ENCODE measurements at regions not wholly inside any gene's neighbourhood (a gene's known extent, or its start where the extent isn't known, plus 50 kb on each side); places are given as distances from the start of the nearest gene placed in this dataset.
"Not testable (repeated sequence)": the region's sequence is repeated elsewhere in the genome, so short reads cannot be mapped to it uniquely, and the experiment has no call there.

DNA sequence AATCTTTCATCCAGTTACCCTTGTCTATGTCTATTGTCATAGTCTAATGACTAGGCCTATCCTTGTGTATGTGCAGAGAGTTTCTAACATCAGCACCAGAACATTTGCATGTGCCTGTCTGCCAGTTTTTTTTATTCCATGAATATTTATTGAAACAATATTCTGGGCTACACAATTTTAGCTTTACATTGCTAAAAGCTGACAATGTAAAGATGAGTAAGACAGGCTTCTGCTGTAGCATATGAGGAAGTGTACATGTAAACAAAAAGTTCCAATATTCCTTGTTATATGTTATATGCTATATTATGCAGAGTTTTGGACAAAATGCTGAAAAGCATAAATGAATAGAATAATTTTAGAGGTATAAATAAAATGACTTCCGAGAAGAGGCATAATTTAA, 357.7 kb downstream of the NYAP2 start:
- Histone ChIP-seq H3K27me3 (ENCODE audit: control insufficient read depth in 1 of 2, insufficient read depth in 2 of 2, low read length in 2 of 2) (no peaks in the 10 kb centered on the region), H3K4me3 (ENCODE audit: low read depth in 1 of 2, low read length in 2 of 2) (no peak overlapping the region), H3K36me3 (ENCODE audit: control insufficient read depth in 2 of 2, insufficient read depth in 2 of 2, low read length in 1 of 2) (no peaks in the 10 kb centered on the region), H3K9me3 (ENCODE audit: control insufficient read depth in 2 of 2, insufficient read depth in 1 of 2, low read depth in 1 of 2, low read length in 1 of 2) (no peaks in the 10 kb centered on the region), H3K27ac (ENCODE audit: low read depth in 2 of 2, low read length in 1 of 2) (no peak overlapping the region), H3K4me1 (ENCODE audit: control insufficient read depth in 2 of 2, insufficient read depth in 2 of 2, low read length in 1 of 2) (no peaks in the 10 kb centered on the region)
- 90 to 95% methylated on average over 1 of the region's 1 CpG for WGBS, 2 donors

- H3K27ac ChIP-seq (ENCODE audit: low read depth in 2 of 2, low read length in 1 of 2): no peak overlapping the region
- H3K36me3 ChIP-seq (ENCODE audit: control insufficient read depth in 2 of 2, insufficient read depth in 2 of 2, low read length in 1 of 2): no peaks in the 10 kb centered on the region
- no peak overlapping the region for H3K4me3 ChIP-seq (ENCODE audit: low read depth in 1 of 2, low read length in 2 of 2)
- 47 to 55% methylated on average over 4 of the region's 4 CpGs for WGBS, 2 donors
- H3K4me1 ChIP-seq (ENCODE audit: control insufficient read depth in 2 of 2, insufficient read depth in 2 of 2, low read length in 1 of 2): no peaks in the 10 kb centered on the region
- H3K27me3 ChIP-seq (ENCODE audit: control insufficient read depth in 1 of 2, insufficient read depth in 2 of 2, low read length in 2 of 2): no peaks in the 10 kb centered on the region
- H3K9me3 ChIP-seq (ENCODE audit: control insufficient read depth in 2 of 2, insufficient read depth in 1 of 2, low read depth in 1 of 2, low read length in 1 of 2): no peaks in the 10 kb centered on the region
Observed at GRCh38 chr2:225756198-225756597, 356.7 kb downstream of the NYAP2 start.

GRCh38 chr2:225748609-225749008, 349.1 kb downstream of the NYAP2 start:
- H3K27me3 ChIP-seq (ENCODE audit: control insufficient read depth in 1 of 2, insufficient read depth in 2 of 2, low read length in 2 of 2): no peaks in the 10 kb centered on the region
- H3K4me3 ChIP-seq (ENCODE audit: low read depth in 1 of 2, low read length in 2 of 2): no peak overlapping the region
- no peaks in the 10 kb centered on the region for H3K4me1 ChIP-seq (ENCODE audit: control insufficient read depth in 2 of 2, insufficient read depth in 2 of 2, low read length in 1 of 2)
- H3K36me3 ChIP-seq (ENCODE audit: control insufficient read depth in 2 of 2, insufficient read depth in 2 of 2, low read length in 1 of 2): no peaks in the 10 kb centered on the region
- no peak overlapping the region for H3K27ac ChIP-seq (ENCODE audit: low read depth in 2 of 2, low read length in 1 of 2)
- no peaks in the 10 kb centered on the region for H3K9me3 ChIP-seq (ENCODE audit: control insufficient read depth in 2 of 2, insufficient read depth in 1 of 2, low read depth in 1 of 2, low read length in 1 of 2)
- 61 to 67% methylated on average over 2 of the region's 2 CpGs for WGBS, 2 donors

DNA sequence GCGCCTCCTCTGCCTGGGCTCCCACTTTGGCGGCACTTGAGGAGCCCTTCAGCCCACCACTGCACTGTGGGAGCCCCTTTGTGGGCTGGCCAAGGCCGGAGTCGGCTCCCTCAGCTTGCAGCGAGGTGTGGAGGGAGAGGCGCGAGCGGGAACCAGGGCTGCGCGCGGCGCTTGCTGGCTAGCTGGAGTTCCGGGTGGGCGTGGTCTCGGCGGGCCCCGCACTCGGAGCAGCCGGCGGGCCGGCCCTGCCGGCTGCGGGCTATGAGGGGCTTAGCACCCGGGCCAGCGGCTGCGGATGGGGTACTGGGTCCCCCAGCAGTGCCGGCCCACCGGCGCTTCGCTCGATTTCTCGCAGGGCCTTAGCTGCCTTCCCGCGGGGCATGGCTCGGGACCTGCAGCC, 344.5 kb downstream of the NYAP2 start:
- H3K9me3 ChIP-seq (ENCODE audit: control insufficient read depth in 2 of 2, insufficient read depth in 1 of 2, low read depth in 1 of 2, low read length in 1 of 2); H3K4me3 ChIP-seq (ENCODE audit: low read depth in 1 of 2, low read length in 2 of 2); H3K27me3 ChIP-seq (ENCODE audit: control insufficient read depth in 1 of 2, insufficient read depth in 2 of 2, low read length in 2 of 2); H3K36me3 ChIP-seq (ENCODE audit: control insufficient read depth in 2 of 2, insufficient read depth in 2 of 2, low read length in 1 of 2); H3K4me1 ChIP-seq (ENCODE audit: control insufficient read depth in 2 of 2, insufficient read depth in 2 of 2, low read length in 1 of 2); H3K27ac ChIP-seq (ENCODE audit: low read depth in 2 of 2, low read length in 1 of 2): not testable (repeated sequence)
- WGBS, 2 donors: 93 to 94% methylated on average over 35 of the region's 35 CpGs

- Histone ChIP-seq H3K9me3 (ENCODE audit: control insufficient read depth in 2 of 2, insufficient read depth in 1 of 2, low read depth in 1 of 2, low read length in 1 of 2) (no peaks in the 10 kb centered on the region), H3K4me1 (ENCODE audit: control insufficient read depth in 2 of 2, insufficient read depth in 2 of 2, low read length in 1 of 2) (no peaks in the 10 kb centered on the region), H3K36me3 (ENCODE audit: control insufficient read depth in 2 of 2, insufficient read depth in 2 of 2, low read length in 1 of 2) (no peaks in the 10 kb centered on the region), H3K27ac (ENCODE audit: low read depth in 2 of 2, low read length in 1 of 2) (no peak overlapping the region), H3K4me3 (ENCODE audit: low read depth in 1 of 2, low read length in 2 of 2) (no peak overlapping the region), H3K27me3 (ENCODE audit: control insufficient read depth in 1 of 2, insufficient read depth in 2 of 2, low read length in 2 of 2) (no peaks in the 10 kb centered on the region)
- WGBS, 2 donors: 81 to 85% methylated on average over 2 of the region's 2 CpGs
Observed at GRCh38 chr2:225742487-225742886, 343.0 kb downstream of the NYAP2 start.

- Histone ChIP-seq H3K27me3 (ENCODE audit: control insufficient read depth in 1 of 2, insufficient read depth in 2 of 2, low read length in 2 of 2) (no peaks in the 10 kb centered on the region), H3K9me3 (ENCODE audit: control insufficient read depth in 2 of 2, insufficient read depth in 1 of 2, low read depth in 1 of 2, low read length in 1 of 2) (no peaks in the 10 kb centered on the region), H3K36me3 (ENCODE audit: control insufficient read depth in 2 of 2, insufficient read depth in 2 of 2, low read length in 1 of 2) (no peaks in the 10 kb centered on the region), H3K4me3 (ENCODE audit: low read depth in 1 of 2, low read length in 2 of 2) (no peak overlapping the region), H3K4me1 (ENCODE audit: control insufficient read depth in 2 of 2, insufficient read depth in 2 of 2, low read length in 1 of 2) (no peaks in the 10 kb centered on the region), H3K27ac (ENCODE audit: low read depth in 2 of 2, low read length in 1 of 2) (no peak overlapping the region)
- WGBS, 2 donors: 85 to 88% methylated on average over 3 of the region's 3 CpGs
Observed at GRCh38 chr2:225740086-225740485, 340.6 kb downstream of the NYAP2 start.

DNA sequence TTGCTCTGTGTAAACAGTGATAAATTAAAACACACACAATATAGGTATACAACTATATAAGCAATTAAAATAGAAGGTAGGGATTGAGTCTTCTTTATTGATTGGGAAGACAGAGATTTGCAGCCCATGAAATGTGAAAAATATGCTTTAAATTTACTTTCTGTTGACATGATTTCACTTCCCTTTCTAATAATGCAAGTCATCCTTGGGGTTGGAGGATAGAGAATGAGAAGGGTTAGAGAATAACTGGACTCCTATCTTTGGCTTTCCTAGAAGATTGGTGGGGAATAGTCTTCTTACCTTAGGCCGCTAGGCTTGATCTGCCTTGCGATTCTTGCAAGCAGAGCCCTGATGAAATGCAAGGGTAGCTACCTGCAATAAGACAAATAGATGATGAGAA, 339.8 kb downstream of the NYAP2 start:
- H3K36me3 ChIP-seq (ENCODE audit: control insufficient read depth in 2 of 2, insufficient read depth in 2 of 2, low read length in 1 of 2): no peaks in the 10 kb centered on the region
- no peaks in the 10 kb centered on the region for H3K27me3 ChIP-seq (ENCODE audit: control insufficient read depth in 1 of 2, insufficient read depth in 2 of 2, low read length in 2 of 2)
- no peak overlapping the region for H3K27ac ChIP-seq (ENCODE audit: low read depth in 2 of 2, low read length in 1 of 2)
- WGBS, 2 donors: 96 to 98% methylated on average over 2 of the region's 2 CpGs
- H3K4me1 ChIP-seq (ENCODE audit: control insufficient read depth in 2 of 2, insufficient read depth in 2 of 2, low read length in 1 of 2): no peaks in the 10 kb centered on the region
- no peaks in the 10 kb centered on the region for H3K9me3 ChIP-seq (ENCODE audit: control insufficient read depth in 2 of 2, insufficient read depth in 1 of 2, low read depth in 1 of 2, low read length in 1 of 2)
- no peak overlapping the region for H3K4me3 ChIP-seq (ENCODE audit: low read depth in 1 of 2, low read length in 2 of 2)

- H3K27me3 ChIP-seq (ENCODE audit: control insufficient read depth in 1 of 2, insufficient read depth in 2 of 2, low read length in 2 of 2): no peaks in the 10 kb centered on the region
- H3K27ac ChIP-seq (ENCODE audit: low read depth in 2 of 2, low read length in 1 of 2): no peak overlapping the region
- no peaks in the 10 kb centered on the region for H3K36me3 ChIP-seq (ENCODE audit: control insufficient read depth in 2 of 2, insufficient read depth in 2 of 2, low read length in 1 of 2)
- H3K4me1 ChIP-seq (ENCODE audit: control insufficient read depth in 2 of 2, insufficient read depth in 2 of 2, low read length in 1 of 2): no peaks in the 10 kb centered on the region
- no peaks in the 10 kb centered on the region for H3K9me3 ChIP-seq (ENCODE audit: control insufficient read depth in 2 of 2, insufficient read depth in 1 of 2, low read depth in 1 of 2, low read length in 1 of 2)
- WGBS, 2 donors: 72 to 74% methylated on average over 1 of the region's 1 CpG
- no peak overlapping the region for H3K4me3 ChIP-seq (ENCODE audit: low read depth in 1 of 2, low read length in 2 of 2)
Observed at GRCh38 chr2:225738735-225739134, 339.2 kb downstream of the NYAP2 start.

GRCh38 chr2:225737556-225737955, 338.0 kb downstream of the NYAP2 start:
- no peaks in the 10 kb centered on the region for H3K9me3 ChIP-seq (ENCODE audit: control insufficient read depth in 2 of 2, insufficient read depth in 1 of 2, low read depth in 1 of 2, low read length in 1 of 2)
- no peaks in the 10 kb centered on the region for H3K4me1 ChIP-seq (ENCODE audit: control insufficient read depth in 2 of 2, insufficient read depth in 2 of 2, low read length in 1 of 2)
- 26 to 28% methylated on average over 1 of the region's 1 CpG for WGBS, 2 donors
- H3K36me3 ChIP-seq (ENCODE audit: control insufficient read depth in 2 of 2, insufficient read depth in 2 of 2, low read length in 1 of 2): no peaks in the 10 kb centered on the region
- H3K27me3 ChIP-seq (ENCODE audit: control insufficient read depth in 1 of 2, insufficient read depth in 2 of 2, low read length in 2 of 2): no peaks in the 10 kb centered on the region
- H3K27ac ChIP-seq (ENCODE audit: low read depth in 2 of 2, low read length in 1 of 2): no peak overlapping the region
- no peak overlapping the region for H3K4me3 ChIP-seq (ENCODE audit: low read depth in 1 of 2, low read length in 2 of 2)

DNA sequence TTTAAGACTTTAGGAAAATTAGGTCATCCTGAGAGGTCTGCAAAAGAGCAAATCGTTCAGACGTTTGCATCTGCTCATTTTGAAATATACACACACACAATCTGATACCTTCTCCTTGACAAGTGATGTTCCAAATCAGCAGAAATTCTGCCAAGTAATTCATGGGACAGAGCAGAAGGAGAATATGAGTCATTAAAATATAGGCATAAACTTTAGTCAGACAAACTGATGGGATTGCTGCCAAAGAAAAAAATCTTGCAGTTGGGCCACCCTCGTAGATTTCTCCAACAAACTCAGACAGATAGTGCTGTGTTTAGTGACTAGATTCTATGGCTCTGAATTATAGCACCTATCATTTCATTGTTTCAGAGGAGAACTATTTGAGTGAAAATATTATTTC, 336.3 kb downstream of the NYAP2 start:
- WGBS, 2 donors: 15% methylated on average over 3 of the region's 3 CpGs
- no peak overlapping the region for H3K27ac ChIP-seq (ENCODE audit: low read depth in 2 of 2, low read length in 1 of 2)
- no peaks in the 10 kb centered on the region for H3K36me3 ChIP-seq (ENCODE audit: control insufficient read depth in 2 of 2, insufficient read depth in 2 of 2, low read length in 1 of 2)
- H3K9me3 ChIP-seq (ENCODE audit: control insufficient read depth in 2 of 2, insufficient read depth in 1 of 2, low read depth in 1 of 2, low read length in 1 of 2): no peaks in the 10 kb centered on the region
- no peaks in the 10 kb centered on the region for H3K27me3 ChIP-seq (ENCODE audit: control insufficient read depth in 1 of 2, insufficient read depth in 2 of 2, low read length in 2 of 2)
- H3K4me1 ChIP-seq (ENCODE audit: control insufficient read depth in 2 of 2, insufficient read depth in 2 of 2, low read length in 1 of 2): no peaks in the 10 kb centered on the region
- H3K4me3 ChIP-seq (ENCODE audit: low read depth in 1 of 2, low read length in 2 of 2): no peak overlapping the region
